H7 (cell line): ENCODE measurements at regions not wholly inside any gene's neighbourhood (a gene's known extent, or its start where the extent isn't known, plus 50 kb on each side); places are given as distances from the start of the nearest gene placed in this dataset.

Experiments
- DNase-seq: peaks from one replicate; pipeline ENCODE4 v3.0.0; 2012
- H3K27me3 ChIP-seq: 2 replicates; pipeline ENCODE4 v1.6.0; 2011; ENCODE audit warnings: mild to moderate bottlenecking, low read length; ENCODE audit not compliant: control insufficient read depth, insufficient read depth
- H3K36me3 ChIP-seq: replicated peaks from 2 replicates; pipeline ENCODE4 v1.5.1; 2011; ENCODE audit warnings: low read length; ENCODE audit not compliant: control insufficient read depth, insufficient read depth
- H3K4me3 ChIP-seq: 2 replicates; pipeline ENCODE4 v1.5.1; 2011; ENCODE audit warnings: low read depth, mild to moderate bottlenecking, control low read depth, low read length, moderate library complexity; ENCODE audit not compliant: insufficient read depth

DNA sequence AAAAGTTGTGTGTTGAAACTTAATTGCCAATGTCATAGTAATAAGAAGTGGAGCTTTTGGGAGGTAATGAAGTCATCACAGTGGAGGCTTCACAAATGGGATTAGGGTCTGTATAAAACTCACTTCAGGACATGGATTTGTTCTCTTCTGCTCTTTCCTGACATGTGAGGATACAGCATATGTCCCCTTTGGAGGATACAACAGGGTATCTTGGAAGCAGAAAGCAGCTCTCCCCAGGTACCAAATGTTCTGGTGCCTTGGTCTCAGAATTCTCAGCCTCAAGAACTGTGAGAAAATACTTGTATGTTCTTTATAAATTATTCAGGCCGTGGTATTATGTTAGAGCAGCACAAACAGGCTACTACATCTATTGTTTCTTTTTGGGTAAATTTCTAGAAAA lies 210.9 kb downstream of the DIPK2A start:
- Histone ChIP-seq H3K27me3 (no peaks in the 10 kb centered on the region), H3K4me3 (no peak overlapping the region), H3K36me3 (no peaks in the 10 kb centered on the region)
- no peak for DNase-seq

DNA sequence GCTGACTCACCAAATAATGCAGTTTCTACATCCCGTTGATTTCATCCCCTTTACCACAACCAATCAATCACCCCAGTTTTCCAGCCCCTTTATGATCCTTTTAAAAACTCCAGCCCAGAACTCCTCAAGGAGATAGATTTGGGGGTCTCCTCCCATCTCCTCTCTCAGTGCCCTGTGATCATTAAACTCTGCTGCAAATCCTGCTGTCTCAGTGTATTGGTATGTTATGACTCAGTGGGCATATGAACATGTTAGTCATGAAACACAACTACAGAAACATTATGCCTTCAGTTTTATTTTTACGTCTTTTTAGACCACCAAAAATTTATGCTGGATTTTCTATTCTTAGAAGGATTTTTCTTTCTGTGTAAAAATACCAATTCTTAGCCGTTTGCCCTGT lies 213.7 kb downstream of the DIPK2A start:
- Histone ChIP-seq H3K27me3 (no peaks in the 10 kb centered on the region), H3K4me3 (no peak overlapping the region), H3K36me3 (no peaks in the 10 kb centered on the region)
- DNase-seq: no peak

- Histone ChIP-seq H3K36me3 (no peaks in the 10 kb centered on the region), H3K4me3 (no peak overlapping the region), H3K27me3 (no peaks in the 10 kb centered on the region)
- no peak for DNase-seq
Measured at GRCh38 chr3:144187531-144188210, 216.0 kb downstream of the DIPK2A start.

- no peak overlapping the region for H3K4me3 ChIP-seq
- no peaks in the 10 kb centered on the region for H3K27me3 ChIP-seq
- DNase-seq: no peak
- H3K36me3 ChIP-seq: no peaks in the 10 kb centered on the region
Measured at GRCh38 chr3:144189044-144189443, 217.4 kb downstream of the DIPK2A start.

GRCh38 chr3:144197116-144197515 lies 225.5 kb downstream of the DIPK2A start:
- Histone ChIP-seq H3K36me3 (no peaks in the 10 kb centered on the region), H3K27me3 (no peaks in the 10 kb centered on the region), H3K4me3 (no peak overlapping the region)
- no peak for DNase-seq

- Histone ChIP-seq H3K4me3 (no peak overlapping the region), H3K36me3 (no peaks in the 10 kb centered on the region), H3K27me3 (no peaks in the 10 kb centered on the region)
- no peak for DNase-seq
Measured at GRCh38 chr3:144197582-144197981, 226.0 kb downstream of the DIPK2A start.

DNA sequence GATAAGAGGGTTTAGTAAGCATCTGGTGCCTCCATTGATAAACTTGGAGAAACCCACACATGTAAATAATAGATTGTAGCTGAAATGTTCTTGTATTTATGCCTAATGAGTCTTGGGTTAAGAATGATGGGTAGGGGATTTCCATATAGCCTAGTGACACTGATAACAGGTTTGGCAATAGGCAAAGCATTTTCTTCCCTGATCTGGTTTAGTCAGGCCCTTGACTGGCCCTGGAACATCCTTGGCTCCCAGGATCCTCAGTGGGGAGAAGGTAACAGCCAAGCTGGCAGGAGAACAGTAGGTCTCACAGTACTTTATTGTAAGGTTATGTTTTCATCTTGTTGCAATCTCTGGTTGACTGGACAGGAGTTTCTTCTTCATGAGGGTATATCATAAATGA lies 228.4 kb downstream of the DIPK2A start:
- Histone ChIP-seq H3K27me3 (no peaks in the 10 kb centered on the region), H3K36me3 (no peaks in the 10 kb centered on the region), H3K4me3 (no peak overlapping the region)
- no peak for DNase-seq

DNA sequence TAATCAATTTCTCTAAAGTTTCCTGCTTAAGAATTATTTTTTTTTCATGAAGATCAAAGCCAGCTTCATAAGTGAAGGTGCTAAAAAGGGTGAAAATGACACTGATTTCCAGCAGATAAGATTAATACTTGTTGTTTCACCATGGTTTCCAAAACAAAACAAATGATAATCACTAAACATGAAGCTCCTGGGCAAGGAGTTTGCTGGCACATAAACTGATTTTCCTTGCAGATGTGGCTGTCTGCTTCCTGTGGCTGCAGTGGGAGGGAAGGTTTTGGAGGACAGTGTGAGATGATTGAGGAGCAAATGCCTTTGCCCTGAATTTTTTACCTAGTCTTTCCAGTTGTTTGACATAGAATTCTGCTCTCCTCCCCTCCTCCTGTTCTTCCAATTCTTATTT lies 228.8 kb downstream of the DIPK2A start:
- Histone ChIP-seq H3K36me3 (no peaks in the 10 kb centered on the region), H3K27me3 (no peaks in the 10 kb centered on the region), H3K4me3 (no peak overlapping the region)
- DNase-seq: no peak

- Histone ChIP-seq H3K27me3 (no peaks in the 10 kb centered on the region), H3K4me3 (no peak overlapping the region), H3K36me3 (no peaks in the 10 kb centered on the region)
- DNase-seq: peak; percentile 1
Measured at GRCh38 chr3:144221761-144222160, 250.1 kb downstream of the DIPK2A start.

DNA sequence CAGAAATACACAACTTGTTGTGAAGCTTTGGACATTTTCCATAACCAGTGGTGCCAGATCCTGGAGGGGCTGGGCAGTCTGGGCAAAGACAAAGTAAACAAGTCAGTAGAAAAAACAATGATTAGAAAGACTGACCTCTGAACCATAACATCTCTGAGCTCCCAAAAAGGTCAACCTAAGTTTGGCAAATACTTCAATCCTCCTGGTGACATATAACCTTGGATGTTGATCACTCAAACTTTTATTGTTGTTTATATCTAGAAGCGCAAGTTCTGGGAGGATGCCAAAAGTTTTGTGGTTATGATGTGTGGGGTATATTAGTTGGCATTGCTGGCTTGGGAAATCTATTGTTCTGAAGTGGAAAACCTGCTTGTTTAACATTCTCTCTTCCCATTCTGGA lies 257.7 kb downstream of the DIPK2A start:
- H3K4me3 ChIP-seq: no peak overlapping the region
- no peak for DNase-seq
- H3K36me3 ChIP-seq: no peaks in the 10 kb centered on the region
- no peaks in the 10 kb centered on the region for H3K27me3 ChIP-seq

- H3K36me3 ChIP-seq: no peaks in the 10 kb centered on the region
- H3K27me3 ChIP-seq: no peaks in the 10 kb centered on the region
- no peak for DNase-seq
- no peak overlapping the region for H3K4me3 ChIP-seq
Measured at GRCh38 chr3:144229953-144230352, 258.3 kb downstream of the DIPK2A start.

- Histone ChIP-seq H3K27me3 (no peaks in the 10 kb centered on the region), H3K4me3 (no peak overlapping the region), H3K36me3 (no peaks in the 10 kb centered on the region)
- DNase-seq: no peak
Measured at GRCh38 chr3:144235489-144235888, 263.9 kb downstream of the DIPK2A start.

GRCh38 chr3:144237351-144237750 lies 265.7 kb downstream of the DIPK2A start:
- Histone ChIP-seq H3K27me3 (no peaks in the 10 kb centered on the region), H3K36me3 (no peaks in the 10 kb centered on the region), H3K4me3 (no peak overlapping the region)
- no peak for DNase-seq

DNA sequence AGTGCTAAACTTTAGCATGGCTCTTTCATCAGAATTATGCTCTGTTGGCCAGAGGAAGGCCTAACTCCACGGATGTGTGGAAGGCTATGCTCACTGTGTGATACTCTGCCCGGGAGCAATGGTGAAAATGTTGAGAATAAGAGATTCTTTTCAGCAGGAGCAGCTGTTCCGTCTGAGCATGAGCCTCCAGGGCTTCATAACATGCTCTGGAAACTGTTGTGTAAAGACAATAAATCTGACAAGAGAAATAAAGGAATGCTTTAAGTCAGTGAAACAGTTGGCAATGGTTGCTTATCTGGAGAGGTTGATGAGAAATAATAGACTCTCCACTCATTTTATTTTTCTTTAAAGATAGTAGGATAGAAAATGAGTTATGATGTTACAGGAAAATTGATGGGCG lies 269.8 kb downstream of the DIPK2A start:
- no peak overlapping the region for H3K4me3 ChIP-seq
- H3K27me3 ChIP-seq: no peaks in the 10 kb centered on the region
- DNase-seq: no peak

GRCh38 chr3:144242747-144243146 lies 271.1 kb downstream of the DIPK2A start:
- no peaks in the 10 kb centered on the region for H3K36me3 ChIP-seq

More for the DNA sequence above, 269.8 kb downstream of the DIPK2A start:
- H3K36me3 ChIP-seq: no peaks in the 10 kb centered on the region

GRCh38 chr3:144244662-144245061 lies 273.0 kb downstream of the DIPK2A start:
- H3K4me3 ChIP-seq: no peak overlapping the region
- no peaks in the 10 kb centered on the region for H3K27me3 ChIP-seq
- no peak for DNase-seq
- H3K36me3 ChIP-seq: no peaks in the 10 kb centered on the region

More at GRCh38 chr3:144242747-144243146, 271.1 kb downstream of the DIPK2A start:
- DNase-seq: no peak
- Histone ChIP-seq H3K4me3 (no peak overlapping the region), H3K27me3 (no peaks in the 10 kb centered on the region)
